Right lung (tissue), 2 donors: ENCODE measurements at regions not wholly inside any gene's neighbourhood (a gene's known extent, or its start where the extent isn't known, plus 50 kb on each side); places are given as distances from the start of the nearest gene placed in this dataset.
"Not testable (repeated sequence)": the region's sequence is repeated elsewhere in the genome, so short reads cannot be mapped to it uniquely, and the experiment has no call there.

Experiments used
- DNase-seq, 2 donors: peaks; one replicate each; pipeline ENCODE4 v3.0.0-alpha.2; 2013

- no peak for DNase-seq
Measured at GRCh38 chr16:16877061-16877460, 498.1 kb downstream of the NPIPA7 start.

GRCh38 chr16:16879567-16880251 lies 500.8 kb downstream of the NPIPA7 start:
- DNase-seq, result no peak

GRCh38 chr16:16881814-16882213 lies 502.9 kb downstream of the NPIPA7 start:
- no peak for DNase-seq

GRCh38 chr16:16882766-16883165 lies 503.8 kb downstream of the NPIPA7 start:
- no peak for DNase-seq

GRCh38 chr16:16884451-16884850 lies 505.5 kb downstream of the NPIPA7 start:
- DNase-seq, result no peak

GRCh38 chr16:16887193-16887592 lies 508.3 kb downstream of the NPIPA7 start:
- DNase-seq, result no peak

GRCh38 chr16:16890964-16891363 lies 512.0 kb downstream of the NPIPA7 start:
- no peak for DNase-seq

GRCh38 chr16:16904601-16905000 lies 525.7 kb downstream of the NPIPA7 start:
- DNase-seq, result no peak

GRCh38 chr16:16905850-16906249 lies 526.9 kb downstream of the NPIPA7 start:
- DNase-seq, result no peak

GRCh38 chr16:16907089-16907488 lies 528.1 kb downstream of the NPIPA7 start:
- no peak for DNase-seq

- no peak for DNase-seq
Measured at GRCh38 chr16:16908077-16908476, 529.1 kb downstream of the NPIPA7 start.

- DNase-seq, result no peak
Measured at GRCh38 chr16:16909126-16909525, 530.2 kb downstream of the NPIPA7 start.

- DNase-seq, result no peak
Measured at GRCh38 chr16:16910666-16911065, 531.7 kb downstream of the NPIPA7 start.

GRCh38 chr16:16915771-16916170 lies 536.8 kb downstream of the NPIPA7 start:
- DNase-seq, result no peak

- no peak for DNase-seq
Measured at GRCh38 chr16:16917191-16917785, 538.3 kb downstream of the NPIPA7 start.

GRCh38 chr16:16923479-16923878 lies 544.5 kb downstream of the NPIPA7 start:
- DNase-seq, result no peak

- no peak for DNase-seq
Measured at GRCh38 chr16:16924613-16925012, 545.7 kb downstream of the NPIPA7 start.

GRCh38 chr16:16925432-16925831 lies 545.3 kb downstream of the XYLT1 start:
- DNase-seq, result no peak

- DNase-seq, result no peak
Measured at GRCh38 chr16:16928532-16929109, 542.1 kb downstream of the XYLT1 start.

- DNase-seq, result no peak
Measured at GRCh38 chr16:16930309-16931000, 540.3 kb downstream of the XYLT1 start.

- no peak for DNase-seq
Measured at GRCh38 chr16:16933861-16934260, 536.9 kb downstream of the XYLT1 start.

GRCh38 chr16:16934660-16935059 lies 536.1 kb downstream of the XYLT1 start:
- no peak for DNase-seq

GRCh38 chr16:16935909-16936308 lies 534.9 kb downstream of the XYLT1 start:
- DNase-seq, result not testable (repeated sequence)
